IPS-18c (cell line): ENCODE measurements at regions not wholly inside any gene's neighbourhood (a gene's known extent, or its start where the extent isn't known, plus 50 kb on each side); places are given as distances from the start of the nearest gene placed in this dataset.
"Not testable (repeated sequence)": the region's sequence is repeated elsewhere in the genome, so short reads cannot be mapped to it uniquely, and the experiment has no call there.

Experiments used
- H3K4me3 ChIP-seq: 2 replicates; pipeline ENCODE4 v1.7.0; 2013; ENCODE audit warnings: low read depth, mild to moderate bottlenecking, low read length, moderate library complexity; ENCODE audit not compliant: insufficient read depth
- H3K9me3 ChIP-seq: one replicate; pipeline ENCODE4 v1.6.1; 2013; ENCODE audit warnings: mild to moderate bottlenecking, low read length, moderate library complexity; ENCODE audit not compliant: control insufficient read depth, insufficient read depth

DNA sequence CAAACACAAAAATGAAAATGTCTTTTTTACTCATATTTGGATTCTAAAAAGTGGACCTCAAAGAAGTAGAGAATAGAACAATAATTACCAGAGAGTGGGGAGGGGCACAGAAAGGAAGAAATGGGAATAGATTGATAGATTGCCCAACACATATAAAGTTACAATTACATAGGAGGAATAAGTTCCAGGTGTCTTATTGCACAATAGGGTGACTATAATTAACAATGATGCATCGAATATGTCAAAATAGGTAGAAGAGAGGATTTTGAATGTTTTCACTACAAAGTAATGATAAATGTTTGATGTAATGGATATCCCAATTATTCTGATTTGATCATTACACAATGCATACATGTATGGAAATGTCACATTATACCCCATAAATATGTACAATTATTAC, 556.0 kb downstream of the CDH8 start:
- Histone ChIP-seq H3K9me3 (no peaks in the 10 kb centered on the region), H3K4me3 (no peak overlapping the region)

DNA sequence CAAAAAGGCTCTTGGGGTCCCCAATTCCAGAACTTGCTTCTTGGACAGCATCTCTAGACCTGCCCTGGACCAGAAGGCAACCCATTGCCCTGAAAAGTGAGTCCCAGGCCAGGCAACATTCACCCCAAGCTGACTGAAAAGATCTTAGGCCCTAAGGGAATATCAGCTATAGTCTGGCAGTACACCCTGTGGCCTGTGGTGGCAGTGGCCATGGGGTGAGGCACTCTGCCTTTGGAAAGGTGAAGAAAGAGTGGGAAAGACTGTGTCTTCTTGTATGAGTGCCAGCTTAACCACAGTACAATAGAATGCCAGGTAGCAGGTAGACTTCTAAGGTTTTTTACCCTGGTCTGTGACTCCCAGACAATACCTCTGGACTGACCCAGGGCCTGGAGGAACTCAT, 564.5 kb downstream of the CDH8 start:
- no peaks in the 10 kb centered on the region for H3K9me3 ChIP-seq

DNA sequence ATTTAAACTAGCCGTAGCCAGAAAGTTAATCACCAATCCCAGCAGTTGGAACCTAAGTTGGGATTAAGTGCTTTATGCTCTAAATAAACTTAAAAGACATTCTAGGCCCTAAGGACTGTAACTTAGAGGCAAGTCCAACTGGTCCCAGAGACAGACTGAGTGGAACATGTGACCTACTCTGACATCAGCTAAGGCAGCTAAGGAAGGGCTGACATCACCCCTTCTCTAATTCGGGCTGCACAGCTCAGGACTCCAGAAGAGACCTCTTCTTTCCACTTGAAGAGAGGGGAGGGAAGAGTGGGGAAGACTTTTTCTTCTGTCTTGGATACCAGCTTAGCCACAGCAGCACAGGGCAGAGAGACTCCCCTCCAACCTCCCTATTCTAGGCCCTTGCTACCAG, 565.2 kb downstream of the CDH8 start:
- Histone ChIP-seq H3K9me3 (no peaks in the 10 kb centered on the region), H3K4me3 (no peak overlapping the region)

More for the DNA sequence above, 564.5 kb downstream of the CDH8 start:
- H3K4me3 ChIP-seq = no peak overlapping the region

DNA sequence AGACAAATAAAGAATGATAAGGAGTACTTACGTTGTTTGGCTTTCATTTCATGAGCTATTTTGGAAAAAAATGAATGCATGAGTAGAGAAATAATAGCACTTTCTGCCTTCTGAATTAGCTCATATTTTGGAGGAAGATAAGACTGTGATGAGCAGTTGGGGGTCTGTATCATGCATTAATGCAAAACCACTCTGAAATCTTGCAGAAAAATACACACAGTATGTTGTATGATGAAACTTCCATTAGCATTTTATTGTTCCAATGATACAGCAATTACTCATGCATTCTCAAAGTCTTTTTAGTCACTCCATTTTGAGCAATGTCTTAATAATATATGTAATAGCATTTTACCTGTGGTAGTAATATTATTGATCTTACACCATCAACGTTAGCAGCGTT, 571.0 kb downstream of the CDH8 start:
- H3K4me3 ChIP-seq = no peak overlapping the region
- H3K9me3 ChIP-seq = no peaks in the 10 kb centered on the region

DNA sequence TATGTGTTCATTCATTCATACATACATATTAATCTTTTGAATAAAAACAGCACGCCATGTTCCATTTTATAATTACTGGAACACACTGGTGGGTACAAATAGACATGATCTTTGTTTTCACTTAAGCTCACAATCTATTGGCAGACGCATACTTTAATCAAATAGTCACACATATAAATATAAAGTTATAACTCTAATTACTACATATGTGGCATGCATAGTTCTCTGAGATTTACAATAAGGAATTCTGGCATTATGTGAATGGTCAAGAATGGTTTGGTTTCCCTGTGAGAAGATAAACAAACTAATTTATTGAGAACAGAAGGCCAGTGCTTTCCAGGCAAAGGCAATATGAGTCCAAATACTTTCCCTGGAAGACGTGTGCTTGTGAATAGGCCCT, 576.2 kb downstream of the CDH8 start:
- Histone ChIP-seq H3K4me3 (no peak overlapping the region), H3K9me3 (no peaks in the 10 kb centered on the region)

DNA sequence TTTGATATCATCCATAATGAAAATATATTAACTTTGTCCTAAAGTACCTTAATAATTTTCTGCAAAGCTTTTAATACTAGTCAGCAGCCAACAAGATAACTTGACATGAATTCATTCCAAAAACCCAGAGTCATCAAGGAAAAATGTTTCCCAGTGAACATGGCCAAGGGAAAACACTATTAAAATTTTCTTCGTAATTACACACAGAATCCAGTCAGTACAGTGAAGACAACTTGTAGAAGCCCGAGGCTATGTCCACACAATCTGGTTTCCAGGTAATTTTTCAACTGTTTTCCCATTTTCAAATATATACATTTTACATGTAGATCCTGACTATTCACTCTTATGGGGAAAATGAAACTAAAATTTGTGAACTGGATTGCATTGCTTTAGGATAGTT, 600.9 kb downstream of the CDH8 start:
- Histone ChIP-seq H3K9me3 (no peaks in the 10 kb centered on the region), H3K4me3 (no peak overlapping the region)

DNA sequence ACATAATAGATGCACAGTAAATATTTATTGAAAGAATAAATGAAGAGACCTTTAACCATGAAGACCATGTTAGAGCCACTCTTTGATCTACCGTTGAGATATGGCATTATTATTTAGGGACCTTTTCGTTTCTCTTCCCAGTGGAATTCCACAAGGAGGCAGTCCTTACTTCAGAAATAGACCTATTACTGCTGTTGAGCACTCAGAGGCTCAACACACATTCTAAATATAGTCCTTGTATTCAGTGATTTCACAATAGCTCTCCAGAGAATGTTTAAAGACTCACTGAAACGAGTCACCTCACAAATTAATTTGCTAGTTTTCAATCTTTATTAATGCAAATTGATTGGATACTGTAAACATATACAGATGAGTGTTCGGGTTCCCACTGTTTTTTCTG, 603.8 kb downstream of the CDH8 start:
- Histone ChIP-seq H3K9me3 (no peaks in the 10 kb centered on the region), H3K4me3 (no peak overlapping the region)

DNA sequence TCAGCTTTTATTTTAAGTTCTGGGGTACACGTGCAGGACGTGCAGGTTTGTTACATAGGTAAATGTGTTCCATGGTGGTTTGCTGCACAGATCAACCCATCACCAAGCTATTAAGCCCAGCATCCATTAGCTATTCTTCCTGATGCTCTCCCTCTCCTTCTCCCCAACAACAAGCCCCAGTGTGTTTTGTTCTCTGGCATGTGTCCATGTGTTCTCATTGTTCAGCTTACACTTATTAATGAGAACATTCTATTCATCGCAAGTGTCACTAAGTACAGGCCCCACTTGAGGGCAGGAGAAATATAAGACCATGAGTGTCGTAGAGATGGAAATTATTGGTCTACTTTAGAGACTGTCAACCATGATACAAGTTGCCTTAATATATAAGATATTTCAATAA, 615.1 kb downstream of the CDH8 start:
- no peaks in the 10 kb centered on the region for H3K9me3 ChIP-seq

DNA sequence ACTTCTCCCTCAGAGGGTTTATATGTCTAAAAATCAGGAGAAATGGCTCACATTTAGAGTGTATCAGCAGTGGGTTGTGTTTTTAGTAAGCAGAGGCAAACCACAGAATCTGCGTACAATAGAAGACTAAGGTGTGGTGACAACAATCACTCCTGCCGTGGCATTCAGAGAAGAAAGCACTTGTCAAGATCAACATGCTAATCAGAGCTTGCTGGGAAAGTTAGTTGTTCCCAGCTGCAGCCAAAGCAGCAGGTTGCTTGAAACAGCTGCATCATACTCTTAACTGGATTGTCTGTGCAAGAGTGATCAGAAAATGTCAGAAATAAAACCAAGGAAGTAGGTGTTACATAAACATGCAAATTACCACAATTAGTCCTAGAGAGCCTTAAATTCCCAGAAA, 616.4 kb downstream of the CDH8 start:
- Histone ChIP-seq H3K4me3 (no peak overlapping the region), H3K9me3 (no peaks in the 10 kb centered on the region)

More for the DNA sequence above, 615.1 kb downstream of the CDH8 start:
- no peak overlapping the region for H3K4me3 ChIP-seq

DNA sequence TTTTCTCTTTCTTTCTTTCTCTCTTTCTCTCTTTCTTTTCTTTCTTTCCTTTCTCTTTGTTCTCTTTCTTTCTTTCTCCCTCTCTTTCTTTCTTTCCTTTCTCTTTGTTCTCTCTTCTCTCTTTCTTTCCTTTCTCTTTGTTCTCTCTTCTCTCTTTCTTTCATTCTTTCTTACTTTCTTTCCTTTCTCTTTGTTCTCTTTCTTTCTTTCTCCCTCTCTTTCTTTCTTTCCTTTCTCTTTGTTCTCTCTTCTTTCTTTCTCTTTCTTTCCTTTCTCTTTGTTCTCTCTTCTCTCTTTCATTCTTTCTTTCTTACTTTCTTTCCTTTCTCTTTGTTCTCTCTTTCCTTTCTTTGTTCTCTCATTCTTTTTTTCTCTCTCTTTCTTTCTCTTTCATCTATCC, 617.4 kb downstream of the CDH8 start:
- H3K9me3 ChIP-seq, H3K4me3 ChIP-seq: not testable (repeated sequence)

DNA sequence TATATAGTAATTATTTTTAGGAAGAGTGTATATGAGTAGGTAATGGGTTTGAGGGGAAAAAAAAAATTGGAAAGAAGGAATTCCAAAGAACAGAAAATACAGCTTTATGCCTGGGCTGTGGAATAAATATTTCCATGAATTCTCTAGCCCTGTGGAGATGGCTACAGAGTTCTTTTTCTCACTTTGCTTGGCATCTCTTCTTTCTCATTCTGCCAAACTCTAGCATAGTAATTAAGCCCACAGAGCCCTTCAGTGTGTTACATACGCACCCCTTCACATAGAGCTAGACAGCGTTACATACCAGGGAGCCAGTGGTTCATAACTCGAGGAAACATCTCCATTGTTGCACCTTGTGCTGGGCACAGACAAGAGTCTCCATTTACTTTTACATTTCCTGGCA, 621.1 kb downstream of the CDH8 start:
- no peaks in the 10 kb centered on the region for H3K9me3 ChIP-seq
- H3K4me3 ChIP-seq = no peak overlapping the region

DNA sequence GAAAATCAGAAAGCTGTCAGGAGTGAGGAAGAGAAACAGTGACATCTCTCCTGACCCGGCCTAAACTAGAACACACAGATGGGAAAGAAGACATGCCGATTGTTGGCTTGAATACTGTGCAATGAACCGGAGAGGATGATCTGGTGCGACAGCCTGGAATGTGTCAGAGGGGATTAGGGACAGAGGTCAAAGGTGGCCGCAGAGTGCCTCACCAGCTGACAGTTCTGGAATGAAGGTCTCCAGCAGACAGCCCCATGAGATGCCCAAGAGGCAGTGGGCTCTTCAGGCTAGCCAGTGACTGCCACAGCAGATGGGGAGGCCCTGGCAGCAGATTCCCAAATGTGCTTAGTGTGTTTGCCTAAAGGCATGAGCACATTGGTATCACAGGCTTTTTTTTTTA, 623.2 kb downstream of the CDH8 start:
- Histone ChIP-seq H3K9me3 (no peaks in the 10 kb centered on the region), H3K4me3 (no peak overlapping the region)

DNA sequence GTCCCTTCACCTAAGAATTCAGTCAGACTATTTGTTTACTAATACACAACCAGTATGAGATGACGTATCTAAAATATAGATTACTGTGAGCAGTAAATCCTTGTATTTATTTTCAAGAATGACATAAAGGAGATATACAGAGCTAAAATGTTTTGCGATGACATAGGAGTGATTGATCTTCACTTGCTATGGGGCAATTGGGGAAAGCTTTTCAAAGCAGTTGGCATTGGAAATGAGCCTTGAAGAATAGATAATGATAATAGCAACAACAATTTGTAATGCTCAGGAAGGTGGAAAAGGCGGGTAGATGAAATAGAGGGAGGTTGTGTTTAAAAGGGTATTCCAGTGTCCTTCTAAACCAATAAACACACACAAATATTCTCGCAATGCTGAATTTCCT, 623.7 kb downstream of the CDH8 start:
- H3K4me3 ChIP-seq = no peak overlapping the region
- no peaks in the 10 kb centered on the region for H3K9me3 ChIP-seq

DNA sequence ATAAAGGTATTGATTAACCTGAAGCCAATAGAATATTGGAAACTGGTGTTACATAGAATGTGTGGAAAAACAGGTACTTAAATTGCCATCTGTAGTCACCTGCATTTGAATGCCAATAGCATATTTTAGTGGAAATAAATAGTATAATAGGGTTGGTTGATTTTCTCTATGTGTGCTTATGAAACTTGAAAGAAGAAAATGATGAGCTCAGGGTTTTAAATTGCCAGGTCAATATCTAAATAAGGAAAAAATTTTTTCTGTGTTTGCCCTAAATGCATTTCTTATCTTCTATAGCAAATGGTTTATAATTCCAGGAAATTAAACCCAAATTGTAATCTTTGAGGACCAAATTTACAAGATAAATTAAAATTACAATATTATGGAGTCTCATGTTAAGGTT, 626.6 kb downstream of the CDH8 start:
- no peaks in the 10 kb centered on the region for H3K9me3 ChIP-seq
- H3K4me3 ChIP-seq = no peak overlapping the region

DNA sequence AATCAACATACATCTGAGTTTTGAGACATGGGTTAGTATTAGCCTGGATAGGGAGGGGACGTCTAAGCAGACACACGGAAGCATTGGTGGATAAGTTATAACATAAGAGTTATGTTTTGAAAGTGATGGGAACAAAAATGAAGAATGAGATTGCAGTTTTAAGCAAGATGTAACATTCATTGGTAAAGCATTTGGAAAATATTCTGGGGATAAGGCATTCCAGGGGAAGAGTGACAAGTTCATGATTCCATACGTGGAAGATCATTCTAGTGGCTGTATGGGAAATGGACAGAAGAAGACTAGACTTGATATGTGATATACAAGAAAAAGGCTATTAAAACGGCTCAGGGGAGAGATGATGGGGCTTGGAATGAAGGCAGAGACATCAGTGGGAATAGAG, 632.9 kb downstream of the CDH8 start:
- H3K4me3 ChIP-seq = no peak overlapping the region
- no peaks in the 10 kb centered on the region for H3K9me3 ChIP-seq

DNA sequence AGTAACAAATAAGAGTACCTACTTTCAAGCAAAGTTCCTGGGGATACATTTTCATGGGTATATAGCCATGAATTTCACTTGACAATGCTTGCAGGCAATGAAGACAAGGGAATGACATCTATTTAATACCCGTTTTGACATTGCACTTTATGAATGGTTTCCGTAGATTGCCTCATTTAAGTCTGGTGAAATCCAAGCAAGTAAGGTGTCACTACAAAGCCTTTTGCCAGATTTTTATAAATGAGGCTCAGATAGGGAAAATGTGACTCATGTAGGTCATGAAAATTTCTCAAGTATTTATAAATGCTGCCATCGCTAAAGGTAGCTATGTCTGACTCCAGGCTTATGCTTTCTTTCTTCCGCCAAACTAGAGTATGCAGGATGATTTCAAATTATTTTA, 644.3 kb downstream of the CDH8 start:
- Histone ChIP-seq H3K9me3 (no peaks in the 10 kb centered on the region), H3K4me3 (no peak overlapping the region)

DNA sequence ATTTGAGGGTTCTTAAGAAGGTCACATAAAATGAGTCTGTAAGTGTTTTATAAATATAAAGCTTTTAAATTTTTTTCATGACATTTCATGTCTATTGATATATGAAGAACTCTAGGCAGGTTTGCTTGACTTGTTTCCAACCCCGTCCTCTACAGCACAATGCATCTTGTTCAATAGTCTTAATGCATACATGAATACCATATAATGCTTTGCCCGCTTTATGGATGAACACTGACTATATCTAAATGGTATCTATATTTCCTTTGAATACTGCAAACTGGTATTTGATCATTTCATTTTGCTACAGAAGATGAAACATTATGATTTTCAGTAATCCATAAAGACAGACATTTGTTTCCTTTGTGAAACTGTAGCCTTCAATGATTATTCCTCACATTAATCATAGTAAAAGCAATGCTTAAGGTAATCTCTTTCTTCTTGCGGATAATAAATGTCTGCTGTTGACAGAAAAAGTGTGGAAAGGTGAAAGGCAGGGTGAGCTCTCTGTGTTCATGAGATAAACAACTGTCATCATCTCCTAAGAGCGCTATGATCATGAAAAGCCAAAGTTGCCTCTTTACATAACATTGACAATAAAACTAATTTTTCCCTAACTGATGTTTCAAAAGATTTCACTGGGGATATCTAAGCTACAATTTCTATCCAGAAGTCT, 645.1 kb downstream of the CDH8 start:
- no peaks in the 10 kb centered on the region for H3K9me3 ChIP-seq
- H3K4me3 ChIP-seq = no peak overlapping the region

DNA sequence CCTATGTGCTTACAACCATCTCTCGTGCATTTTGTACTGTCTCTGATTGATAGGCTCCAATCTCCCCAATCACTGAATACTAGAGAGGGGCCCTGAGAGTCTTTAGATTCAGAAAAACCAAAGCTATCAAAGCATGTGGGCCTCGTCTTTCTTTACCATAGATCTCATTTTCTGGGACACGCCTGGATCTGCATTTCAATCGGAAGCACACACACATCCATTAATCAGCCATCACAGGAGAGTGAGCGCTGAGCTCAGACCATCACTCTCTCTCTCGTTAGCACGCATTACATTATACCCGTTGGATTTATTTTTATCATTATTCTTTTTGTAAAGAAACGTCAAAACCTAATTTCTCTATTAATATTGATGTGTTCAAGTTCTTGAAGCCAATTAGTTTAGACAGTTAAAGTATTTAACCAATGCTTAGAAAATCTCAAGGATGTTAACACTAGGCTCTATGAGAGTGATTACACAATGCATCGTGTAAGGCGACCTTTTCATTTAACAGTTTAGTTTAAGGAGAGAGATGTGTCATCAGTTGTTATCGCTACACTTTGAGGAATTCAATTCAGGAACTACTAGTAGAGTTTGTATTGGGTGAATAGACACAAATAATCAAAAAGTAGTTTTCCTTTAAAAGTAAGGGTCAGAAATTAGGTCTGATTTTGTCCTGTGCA, 650.7 kb downstream of the CDH8 start:
- Histone ChIP-seq H3K9me3 (no peaks in the 10 kb centered on the region), H3K4me3 (no peak overlapping the region)

DNA sequence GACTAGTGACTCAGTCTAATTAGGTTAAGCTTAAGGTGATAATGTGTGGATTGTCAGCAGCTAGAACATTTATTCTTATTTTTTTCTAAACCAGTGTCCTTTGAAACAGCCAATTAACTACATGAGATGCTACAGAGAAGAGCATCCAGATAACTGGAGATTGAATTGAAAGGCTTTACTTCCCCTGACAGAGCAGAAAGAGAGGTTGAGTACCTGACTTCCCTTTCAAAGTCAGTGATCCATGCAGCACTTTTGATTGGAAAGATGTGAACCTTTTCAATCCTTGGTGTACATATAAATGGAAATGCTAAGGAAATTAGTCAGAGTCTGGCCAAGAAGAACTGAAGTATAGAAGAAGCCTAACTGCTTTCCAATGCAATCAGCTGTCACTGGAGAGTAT, 653.8 kb downstream of the CDH8 start:
- Histone ChIP-seq H3K4me3 (no peak overlapping the region), H3K9me3 (no peaks in the 10 kb centered on the region)
